T-helper 1 cell (primary cell): ENCODE measurements at regions not wholly inside any gene's neighbourhood (a gene's known extent, or its start where the extent isn't known, plus 50 kb on each side); places are given as distances from the start of the nearest gene placed in this dataset.

Experiments used
- DNase-seq, 5 donors: peaks; one replicate each; pipeline ENCODE4 v3.0.0-alpha.2; 2012 to 2020

- DNase-seq = no peak
These were observed 115.4 kb upstream of the STK26 start for GRCh38 chrX:131907488-131908314.

- no peak for DNase-seq
These were observed 112.5 kb upstream of the STK26 start for GRCh38 chrX:131910586-131910985.

GRCh38 chrX:131915488-131915887, 107.6 kb upstream of the STK26 start:
- DNase-seq = no peak

- DNase-seq = no peak
These were observed 105.5 kb upstream of the STK26 start for GRCh38 chrX:131917588-131917987.

- no peak for DNase-seq
These were observed 104.3 kb upstream of the STK26 start for GRCh38 chrX:131918839-131919238.

GRCh38 chrX:131923614-131924250, 99.4 kb upstream of the STK26 start:
- DNase-seq = no peak

- no peak for DNase-seq
These were observed 84.4 kb upstream of the STK26 start for GRCh38 chrX:131938749-131939148.

GRCh38 chrX:131942034-131942433, 81.1 kb upstream of the STK26 start:
- no peak for DNase-seq

GRCh38 chrX:131944936-131945902, 77.9 kb upstream of the STK26 start:
- DNase-seq = no peak

- no peak for DNase-seq
These were observed 71.9 kb upstream of the STK26 start for GRCh38 chrX:131951166-131951565.

- peak in 1 of 5 donors; percentile 60 for DNase-seq
These were observed 67.9 kb upstream of the STK26 start for GRCh38 chrX:131955099-131955777.

GRCh38 chrX:131958724-131959123, 64.4 kb upstream of the STK26 start:
- DNase-seq = no peak

- peak in 1 of 5 donors; percentile 34 for DNase-seq
These were observed 52.8 kb upstream of the STK26 start for GRCh38 chrX:131970347-131970746.
